Breast epithelium (tissue), 3 donors: ENCODE measurements at regions not wholly inside any gene's neighbourhood (a gene's known extent, or its start where the extent isn't known, plus 50 kb on each side); places are given as distances from the start of the nearest gene placed in this dataset.

Experiments used
- CTCF ChIP-seq, 3 donors: fragments of 450-650 bp; IDR thresholded peaks; one replicate each; pipeline ENCODE4 v1.5.1; 2016 to 2017; ENCODE audit warnings: antibody characterized with exemption in 3 of 3, mild to moderate bottlenecking in 3 of 3, moderate library complexity in 3 of 3
- POLR2AphosphoS5 ChIP-seq, 3 donors: sonication (generic); formaldehyde crosslinking; IDR thresholded peaks; one replicate each; pipeline ENCODE4 v1.6.1; 2017; ENCODE audit warnings: antibody characterized with exemption in 3 of 3

DNA sequence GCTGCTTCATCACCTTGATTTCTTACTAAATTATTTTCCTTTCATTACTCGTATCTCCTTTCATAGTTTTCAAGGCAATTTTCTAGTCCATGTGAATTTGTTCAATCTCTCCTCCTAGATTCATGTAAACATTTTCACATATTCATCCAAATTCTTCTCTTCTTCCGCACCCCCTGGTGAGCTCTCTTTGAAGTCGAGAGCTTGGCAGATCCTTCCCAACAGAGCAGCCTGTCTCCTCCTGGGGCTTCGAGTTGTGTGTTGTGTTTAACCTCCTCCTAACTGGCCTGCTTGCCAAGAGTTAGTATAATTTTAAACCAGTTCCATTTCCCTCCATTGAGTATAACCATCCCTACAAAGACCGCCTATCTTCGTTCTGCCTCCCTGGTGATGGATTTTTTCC lies 272.4 kb upstream of the CELF2 start:
- TF ChIP-seq CTCF (IDR thresholded peaks at IDR 0.05): no peak
- no peak for TF ChIP-seq POLR2AphosphoS5 (IDR thresholded peaks at IDR 0.05)
